GM18499 (cell line): ENCODE measurements at regions not wholly inside any gene's neighbourhood (a gene's known extent, or its start where the extent isn't known, plus 50 kb on each side); places are given as distances from the start of the nearest gene placed in this dataset.

Source experiments
- ATAC-seq: cut with Tn5 transposase; IDR thresholded peaks from one replicate; pipeline ENCODE4 v1.9.1; 2021; ENCODE audit warnings: moderate number of reproducible peaks; ENCODE audit not compliant: insufficient read depth, unreplicated experiment

DNA sequence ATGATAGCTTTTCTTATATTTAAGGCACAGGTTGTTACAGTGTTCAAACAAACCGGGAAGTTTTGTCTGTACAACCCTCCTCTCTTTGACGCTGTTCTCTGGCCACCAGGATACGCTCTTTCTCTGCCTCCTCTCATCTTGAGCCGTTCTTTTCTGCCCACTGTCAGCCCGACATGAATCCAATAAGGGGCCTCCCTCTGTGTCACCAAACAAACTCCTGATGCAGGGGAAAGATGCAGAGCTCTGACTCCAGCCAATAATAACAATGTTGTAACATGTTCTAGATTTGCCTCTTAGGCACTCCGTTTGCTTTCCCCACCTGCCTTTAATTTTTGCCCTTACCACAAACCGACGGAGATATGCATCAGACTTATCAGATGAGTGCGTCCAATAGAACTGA is 449.3 kb downstream of the SLC4A3 start:
- ATAC-seq = no peak

DNA sequence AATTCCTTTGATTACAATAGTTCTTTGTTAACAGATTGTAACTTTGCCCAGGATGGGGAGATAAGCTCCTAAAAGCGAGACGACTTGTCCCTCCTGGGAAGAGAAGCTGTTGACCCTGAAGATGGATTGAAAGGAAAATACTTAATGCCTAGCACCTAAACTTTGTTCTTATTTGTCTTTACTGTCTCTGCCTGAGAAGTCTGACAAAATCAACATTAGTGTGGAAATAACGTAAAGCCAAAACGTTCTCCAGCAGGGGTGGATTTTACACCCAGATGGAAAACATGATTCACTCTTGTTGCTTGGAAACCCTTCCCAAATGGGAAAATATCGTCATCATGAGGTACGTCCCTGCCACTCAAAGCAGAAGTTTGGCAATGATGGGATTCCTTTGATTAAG is 450.1 kb downstream of the SLC4A3 start:
- no peak for ATAC-seq

DNA sequence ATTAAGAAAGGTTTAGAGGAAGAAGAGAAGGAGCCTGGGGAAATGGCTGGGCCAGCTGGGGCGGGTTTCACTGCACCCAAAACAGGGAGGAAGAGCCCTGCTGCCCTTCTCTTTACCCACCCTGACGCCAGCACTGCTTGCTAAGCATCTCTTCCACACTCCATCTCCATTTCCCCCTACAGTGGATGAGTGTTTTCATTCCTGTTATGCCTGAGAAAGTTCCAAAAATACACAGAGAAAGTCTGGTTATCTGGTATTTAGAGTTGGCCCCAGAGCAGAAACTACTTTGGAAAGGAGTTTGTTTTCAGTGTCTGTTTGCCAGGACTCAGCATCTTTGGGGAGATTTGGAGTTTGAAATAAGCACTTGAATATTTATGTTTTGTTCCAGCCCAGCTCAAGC is 451.0 kb downstream of the SLC4A3 start:
- no peak for ATAC-seq

DNA sequence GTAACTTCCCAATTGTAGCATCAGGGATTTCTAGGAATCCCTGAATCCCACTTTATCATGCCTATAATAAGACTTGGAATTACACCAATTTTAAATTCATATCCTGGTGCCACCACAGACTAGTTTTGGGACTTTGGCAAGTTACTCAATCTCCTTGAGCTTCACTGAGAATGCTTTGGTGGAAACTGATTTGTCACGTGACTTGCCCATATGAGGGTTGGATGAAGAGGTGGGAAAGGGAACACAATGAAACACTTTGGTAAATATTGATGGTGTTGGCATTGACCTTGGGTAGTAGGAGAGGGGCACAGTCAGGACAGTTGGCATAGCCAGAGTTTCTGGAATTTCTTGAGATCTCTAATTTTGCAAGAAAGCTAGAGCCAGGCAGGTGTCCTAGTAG is 452.2 kb downstream of the SLC4A3 start:
- ATAC-seq = no peak

DNA sequence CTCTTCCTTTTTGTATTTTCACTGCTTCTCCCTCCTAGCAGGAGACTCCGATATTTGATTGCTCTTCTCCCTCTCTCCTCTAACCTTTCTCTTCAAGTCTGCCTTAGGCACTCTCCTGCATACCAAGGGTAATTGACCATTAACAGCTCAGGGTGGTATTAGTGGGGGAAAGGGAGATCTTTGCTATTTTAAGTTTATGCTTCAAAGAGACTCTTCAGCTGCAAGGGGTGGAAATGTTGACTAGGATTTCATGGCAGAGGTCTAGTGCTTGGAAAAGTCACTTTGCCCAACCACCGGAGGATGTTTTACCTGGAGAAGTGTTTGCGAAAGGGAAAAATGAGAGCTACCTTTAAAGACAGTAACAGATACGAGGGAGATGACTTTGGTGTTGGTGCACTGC is 453.7 kb downstream of the SLC4A3 start:
- no peak for ATAC-seq

DNA sequence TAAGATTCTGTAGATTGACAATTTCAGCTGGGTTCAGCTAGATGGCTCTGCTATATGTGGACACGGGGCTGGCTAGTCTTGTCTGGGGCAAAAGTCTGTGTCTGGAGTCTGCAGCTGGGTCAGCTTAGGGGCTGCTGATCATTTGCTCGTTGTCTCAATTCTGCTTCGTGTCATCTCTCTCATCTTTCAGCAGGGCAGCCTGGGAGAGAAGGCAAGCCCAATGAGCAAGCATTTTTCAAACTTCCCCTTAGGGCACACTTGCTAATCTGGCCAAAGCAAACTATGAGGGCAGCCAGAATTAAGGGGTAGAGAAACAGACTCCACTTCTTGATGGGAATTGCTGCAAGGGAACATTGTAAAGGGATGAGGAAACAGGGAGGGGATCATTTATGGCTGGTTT is 462.6 kb downstream of the SLC4A3 start:
- ATAC-seq = no peak

DNA sequence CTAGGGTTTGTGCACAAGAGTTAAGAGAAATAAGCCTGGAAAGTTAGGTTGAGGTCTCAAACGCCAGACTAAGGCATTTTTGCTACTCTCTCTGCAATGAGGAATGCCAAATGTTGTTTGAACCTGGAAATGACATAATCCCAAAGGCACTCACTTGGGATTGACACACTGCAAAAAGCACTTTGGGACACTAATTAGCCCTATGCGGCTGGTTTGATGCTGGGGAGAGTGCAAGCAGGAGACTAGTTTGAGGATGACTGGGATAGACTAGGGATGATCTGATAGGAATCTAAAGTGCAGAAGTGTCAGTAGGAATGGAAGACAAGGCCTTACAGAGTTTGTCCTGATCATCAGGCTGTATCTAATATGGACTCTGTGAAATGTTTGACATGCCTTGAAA is 469.0 kb downstream of the SLC4A3 start:
- no peak for ATAC-seq

DNA sequence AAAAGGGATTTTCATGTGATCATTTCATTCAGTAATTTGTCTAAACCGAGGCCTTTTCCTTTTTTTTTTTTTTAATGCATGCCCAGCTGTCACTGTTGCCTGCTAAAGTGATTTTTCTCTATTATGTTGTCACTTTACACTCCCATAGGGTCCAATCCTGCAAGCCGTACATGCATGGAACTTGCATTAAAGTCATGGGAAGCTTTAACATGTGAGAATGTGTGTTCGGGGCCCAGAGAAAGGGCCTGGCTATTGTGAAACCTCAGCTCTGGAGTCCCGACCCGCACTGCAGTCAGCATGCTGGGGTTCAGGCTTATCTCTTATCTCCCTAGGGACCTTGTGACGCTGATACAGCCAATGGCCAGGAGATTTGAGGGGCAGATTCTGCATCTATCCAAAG is 474.6 kb downstream of the SLC4A3 start:
- no peak for ATAC-seq

DNA sequence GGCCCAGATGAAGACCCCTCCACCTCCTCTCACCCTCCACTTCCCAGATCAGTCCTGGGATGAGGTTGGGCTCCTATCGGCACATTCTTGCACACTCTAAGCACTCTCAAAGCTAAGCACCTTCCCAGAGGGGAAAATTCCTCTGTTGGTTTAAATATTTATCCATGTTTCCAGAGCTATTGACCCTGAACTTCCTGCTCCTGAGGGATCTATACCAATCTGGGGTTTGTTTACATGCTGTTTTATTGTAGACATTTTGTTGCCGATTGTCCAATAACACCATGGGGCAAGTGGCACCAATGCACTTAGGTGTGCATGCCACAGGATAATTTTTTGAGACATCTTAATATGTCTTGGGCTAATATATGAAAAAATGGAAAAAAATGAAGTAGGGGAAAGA is 476.2 kb downstream of the SLC4A3 start:
- ATAC-seq = no peak

DNA sequence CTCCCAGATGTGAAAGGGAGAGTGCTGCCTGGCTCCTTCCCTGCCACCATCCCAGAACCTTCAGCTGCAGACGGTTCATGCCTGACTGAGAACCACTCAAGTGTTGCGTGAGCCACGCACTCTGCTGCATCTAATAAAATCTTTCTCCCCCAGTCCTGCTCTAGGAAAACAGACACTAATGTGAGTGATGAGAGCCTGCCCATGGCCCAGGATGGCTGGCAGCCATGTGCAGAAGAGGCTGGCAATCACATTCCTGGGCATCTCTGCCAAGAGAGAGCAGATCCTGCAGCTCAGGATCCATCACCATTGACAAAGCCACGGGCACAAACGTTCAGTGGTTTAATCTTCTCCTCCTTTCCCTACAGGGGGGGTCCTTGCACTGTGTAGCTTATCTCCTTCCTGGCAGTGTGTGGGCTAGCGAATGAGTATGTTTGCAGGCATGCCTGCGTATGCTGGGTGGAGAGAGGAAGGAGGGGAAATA is 477.5 kb downstream of the SLC4A3 start:
- ATAC-seq = no peak

DNA sequence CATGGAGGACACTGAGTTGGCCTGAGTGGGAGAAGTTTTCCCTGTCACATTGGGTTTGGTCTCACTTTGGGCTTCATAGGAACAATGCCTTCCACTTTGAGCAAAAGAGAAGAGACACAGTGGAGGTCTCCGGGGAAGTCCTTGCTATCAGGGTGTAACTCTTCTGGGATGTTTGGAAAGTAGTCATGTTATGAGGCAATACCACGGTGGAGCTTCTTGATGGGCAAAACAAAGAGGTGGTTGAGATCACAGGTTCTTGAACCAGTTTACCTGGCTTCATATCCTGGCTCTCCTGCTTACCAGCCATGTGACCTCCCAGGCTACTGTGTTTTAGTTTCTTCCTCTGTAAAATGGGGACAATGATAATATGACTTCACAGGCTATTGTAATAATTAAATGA is 478.6 kb downstream of the SLC4A3 start:
- ATAC-seq = no peak

DNA sequence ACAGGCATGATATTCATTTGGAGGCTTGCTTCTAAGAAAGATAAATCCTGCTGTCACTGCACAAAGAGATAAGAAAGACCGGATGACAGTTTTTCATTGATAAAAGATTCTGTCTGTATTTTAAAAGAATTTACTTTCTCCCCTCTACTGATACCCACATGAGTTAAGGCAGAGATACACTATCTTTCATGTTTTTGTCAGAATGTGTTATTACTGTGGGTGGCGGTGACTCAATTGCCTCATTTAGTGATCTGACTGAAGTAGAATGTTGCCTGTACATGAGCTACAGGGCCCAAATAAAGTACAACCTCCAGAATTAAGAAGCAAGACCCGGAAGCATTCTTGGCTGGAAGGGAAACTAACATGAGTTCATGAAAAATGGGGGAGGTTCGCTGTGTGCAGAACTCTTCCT is 480.0 kb downstream of the SLC4A3 start:
- no peak for ATAC-seq

DNA sequence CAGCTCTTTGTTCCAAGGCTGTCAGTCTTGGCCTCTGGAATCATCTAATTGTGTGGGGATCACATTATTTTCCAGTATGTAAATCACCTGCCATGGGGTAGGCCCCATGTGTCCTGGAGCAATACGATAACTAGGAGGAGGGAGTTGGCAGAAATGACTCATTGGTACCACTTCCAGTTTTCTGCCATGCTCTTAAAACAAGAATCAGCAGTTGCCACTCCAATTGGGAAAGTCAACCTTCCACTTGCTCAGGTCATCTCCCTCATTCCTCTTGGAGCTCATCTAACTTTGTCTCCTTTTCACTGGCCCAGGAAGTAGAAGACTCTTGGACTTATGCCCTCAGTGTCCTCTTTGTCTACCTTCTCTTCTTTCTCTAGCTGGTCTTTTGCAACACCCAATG is 487.0 kb downstream of the SLC4A3 start:
- no peak for ATAC-seq

DNA sequence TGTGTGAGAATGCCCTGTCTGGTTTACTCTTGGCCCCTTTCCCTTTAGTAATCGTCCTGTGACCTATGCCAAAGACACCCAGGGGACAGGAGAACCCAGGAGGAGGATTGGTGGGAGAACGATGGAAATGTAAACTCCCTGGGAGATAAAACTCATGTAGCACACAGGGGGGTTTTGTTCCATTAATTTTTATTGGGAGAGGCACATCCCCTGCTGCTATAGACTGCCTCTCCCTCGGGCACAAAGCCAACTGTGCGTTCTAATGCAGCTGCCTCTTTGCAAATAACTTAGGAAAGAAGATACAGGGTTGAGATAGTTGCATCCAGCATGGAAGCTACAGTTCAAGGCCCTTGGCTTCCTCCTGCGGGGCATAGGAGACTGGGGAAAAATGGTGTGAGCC is 489.6 kb downstream of the SLC4A3 start:
- ATAC-seq = no peak

DNA sequence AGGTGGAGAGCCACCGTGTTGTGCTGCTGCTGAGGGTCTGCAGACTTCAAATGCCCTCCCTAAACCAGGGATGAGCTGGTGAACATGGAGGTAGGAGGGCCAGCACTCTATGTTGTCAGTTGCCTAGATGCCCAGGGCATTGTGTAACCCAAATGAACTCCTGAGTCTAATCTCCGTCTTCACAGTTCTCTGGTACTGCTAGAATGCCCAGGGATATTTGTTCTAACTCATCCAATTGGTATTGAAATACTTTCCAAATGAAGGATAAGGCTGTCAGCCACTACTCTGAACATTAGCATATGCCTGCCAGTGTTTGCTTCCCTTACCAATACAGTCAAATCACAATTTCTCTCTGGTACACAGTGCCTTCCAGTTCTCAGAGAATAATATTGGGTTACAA is 492.6 kb downstream of the SLC4A3 start:
- no peak for ATAC-seq

DNA sequence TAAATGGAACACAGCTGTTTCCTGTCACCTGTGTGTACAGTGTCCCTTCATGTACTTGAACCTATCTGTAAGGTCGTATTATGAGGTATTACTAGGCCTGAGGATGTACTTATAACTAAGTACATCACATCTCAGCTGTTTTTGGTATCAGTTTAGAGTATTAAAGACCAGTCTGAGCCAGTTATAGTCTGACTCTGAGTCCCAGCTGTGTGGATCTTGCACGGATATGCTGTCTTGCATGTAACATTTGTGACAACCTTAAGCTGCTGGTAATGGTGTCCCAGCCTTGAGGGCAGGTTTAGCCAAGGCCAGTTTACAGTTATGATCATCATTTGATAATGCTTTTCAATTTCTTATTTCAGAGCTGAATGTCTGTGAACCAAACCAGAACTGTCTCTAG is 496.3 kb downstream of the SLC4A3 start:
- ATAC-seq = no peak

DNA sequence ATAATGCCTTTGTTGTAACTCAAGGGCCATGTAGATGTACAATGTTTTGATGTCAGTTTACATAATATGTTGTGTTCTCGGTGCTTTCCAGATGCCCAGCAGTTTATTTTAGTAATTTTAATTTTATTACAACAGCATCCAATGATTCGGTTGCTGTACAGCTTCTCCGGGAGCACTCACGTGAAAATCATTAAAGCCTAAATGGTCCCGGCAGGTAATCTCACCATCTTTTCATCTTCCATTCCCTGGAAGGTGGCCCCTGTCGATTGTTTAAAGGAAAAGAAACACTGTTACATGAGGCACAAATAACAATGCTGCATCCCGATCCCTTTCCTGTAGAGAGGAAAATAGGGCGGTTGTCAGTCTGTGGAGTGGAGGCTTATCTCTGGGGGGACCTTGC is 498.1 kb downstream of the SLC4A3 start:
- ATAC-seq = no peak

DNA sequence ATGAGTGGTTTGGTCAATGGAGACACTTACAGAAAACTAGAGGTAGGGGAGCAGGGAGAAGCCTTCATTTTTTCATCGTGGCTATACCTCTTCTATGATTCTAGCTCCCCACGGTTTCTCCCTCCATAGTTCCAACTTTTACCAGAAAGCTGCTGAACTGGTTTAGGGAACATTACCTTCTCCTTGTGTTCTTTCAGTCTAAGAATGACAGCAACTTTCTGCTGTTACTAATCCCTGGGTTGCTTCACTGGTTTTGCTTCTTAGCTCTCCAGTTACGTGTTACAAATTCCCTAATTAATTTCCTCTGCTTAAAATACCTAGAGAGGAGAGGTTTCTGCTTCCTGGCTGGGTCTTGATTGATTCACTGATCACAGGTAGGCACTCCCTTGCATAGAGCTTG is 499.9 kb downstream of the SLC4A3 start:
- ATAC-seq = no peak

DNA sequence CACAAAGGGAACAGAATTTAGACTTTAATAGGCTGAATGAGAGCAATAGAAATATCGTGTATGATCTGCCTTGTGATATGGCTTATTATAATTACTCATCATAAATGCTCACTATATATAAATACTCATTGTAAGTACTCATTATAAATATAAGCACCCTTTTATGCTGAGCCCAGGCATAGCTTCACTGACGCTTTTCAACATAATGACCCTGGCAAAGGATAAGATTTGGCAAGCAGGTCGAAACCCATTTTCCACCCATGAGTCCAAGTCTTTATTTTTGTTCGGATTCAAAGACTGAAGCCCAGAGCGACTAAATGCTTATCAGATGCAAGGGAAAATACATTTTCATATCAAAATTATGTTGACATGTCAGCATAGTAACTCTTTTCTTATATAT is 500.4 kb downstream of the SLC4A3 start:
- no peak for ATAC-seq

DNA sequence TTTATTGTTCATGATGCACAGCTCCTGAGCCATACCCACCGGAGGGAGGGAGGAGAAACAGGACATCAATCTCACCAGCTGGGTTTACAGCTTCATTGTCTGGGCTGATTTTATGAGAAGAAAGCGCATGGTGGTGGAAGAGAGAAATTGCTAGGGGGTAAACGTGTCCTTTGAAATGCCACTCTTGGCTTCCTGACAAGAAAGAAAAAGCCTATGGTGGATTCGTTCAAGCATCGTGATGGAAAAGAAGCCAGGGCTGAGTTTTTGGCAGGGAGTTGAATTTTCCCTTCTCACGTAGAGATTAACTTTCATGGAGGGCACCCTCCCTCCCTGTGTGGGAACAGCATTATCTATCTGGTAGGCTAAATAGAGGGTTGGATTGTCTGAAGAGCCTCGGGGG is 502.0 kb downstream of the SLC4A3 start:
- no peak for ATAC-seq

DNA sequence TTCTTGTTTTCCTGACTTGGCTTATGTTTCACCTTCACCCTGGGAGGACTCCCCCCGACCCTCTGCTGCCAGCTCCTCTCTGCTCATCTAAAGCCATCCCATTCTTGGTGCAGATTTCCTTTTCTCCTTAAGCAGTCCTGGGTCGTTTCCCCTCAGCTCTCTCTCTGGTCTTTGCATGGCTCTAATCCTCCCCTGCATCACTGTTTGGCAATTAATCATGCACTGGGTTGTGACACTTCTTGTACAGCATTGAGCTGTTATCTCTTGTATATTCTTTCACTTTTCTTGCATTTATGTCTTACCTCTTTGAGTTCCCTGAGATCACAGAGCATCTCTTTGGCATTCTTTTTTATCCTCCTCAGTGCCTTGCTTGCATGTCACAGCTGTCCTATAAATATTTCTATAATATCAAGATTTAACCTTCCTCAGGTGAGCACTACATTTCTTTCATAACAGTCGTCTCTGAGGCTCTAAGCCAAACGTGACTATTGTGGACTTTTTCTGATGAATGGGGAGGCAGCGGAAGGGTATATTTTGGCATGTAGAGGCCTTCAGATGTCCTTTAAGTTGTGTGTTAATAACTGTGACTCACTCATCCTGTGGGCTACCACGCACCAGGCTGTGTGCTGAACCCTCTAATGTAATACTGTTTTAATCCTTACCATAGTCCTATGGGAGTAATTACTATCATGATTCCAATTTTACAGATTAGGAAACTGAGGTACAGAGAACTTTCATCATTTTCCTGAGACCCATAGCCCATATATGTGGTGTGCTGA is 507.5 kb downstream of the SLC4A3 start:
- no peak for ATAC-seq

DNA sequence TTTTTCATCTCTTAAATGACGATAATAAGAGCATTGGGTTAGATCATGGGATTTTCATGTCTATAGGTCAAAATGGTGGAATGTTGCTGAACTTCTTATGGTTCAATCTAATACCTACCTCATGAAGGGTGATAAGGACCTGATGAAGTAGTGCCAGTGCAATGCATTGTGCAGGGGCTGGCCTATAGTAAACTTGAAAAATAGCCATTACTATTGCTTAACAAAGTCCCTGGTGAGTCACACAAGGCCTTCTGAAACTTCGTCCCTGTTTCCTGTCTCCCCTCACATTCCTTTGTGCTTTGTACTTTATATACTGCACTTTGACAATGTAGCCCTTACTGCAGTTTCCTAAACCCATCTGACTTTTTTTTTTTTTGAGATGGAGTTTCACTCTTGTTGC is 515.9 kb downstream of the SLC4A3 start:
- ATAC-seq = no peak

DNA sequence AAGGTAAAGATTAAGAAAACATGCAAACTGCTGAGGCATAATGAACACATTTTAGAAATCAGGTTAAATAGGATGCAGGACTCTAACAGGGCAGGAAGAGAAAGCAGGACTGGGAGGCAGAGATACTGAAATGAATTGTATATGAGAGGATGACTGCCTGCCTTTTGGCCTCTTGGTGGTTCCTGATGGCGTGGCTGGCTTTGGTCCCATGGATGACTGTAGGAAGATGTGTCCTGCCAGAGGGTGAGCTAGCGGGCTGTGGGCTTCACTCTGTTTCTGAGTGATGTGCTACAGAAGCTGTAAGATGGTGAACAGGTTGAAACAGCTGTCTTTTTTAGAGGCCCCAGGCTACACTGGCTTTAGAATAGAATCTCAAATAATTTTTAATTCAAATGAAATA is 517.0 kb downstream of the SLC4A3 start:
- ATAC-seq = no peak
